Inflammatory macrophage treated with lipopolysaccharide for 1 hour (primary cell): ENCODE measurements at regions not wholly inside any gene's neighbourhood (a gene's known extent, or its start where the extent isn't known, plus 50 kb on each side); places are given as distances from the start of the nearest gene placed in this dataset.
"Not testable (repeated sequence)": the region's sequence is repeated elsewhere in the genome, so short reads cannot be mapped to it uniquely, and the experiment has no call there.

Experiments used
- DNase-seq, 2 donors: peaks; one replicate each; pipeline ENCODE4 v3.0.0-alpha.2; 2020 to 2022

GRCh38 chr3:118504906-118505305, 529.7 kb downstream of the IGSF11 start:
- DNase-seq = no peak

GRCh38 chr3:118505784-118506183, 528.9 kb downstream of the IGSF11 start:
- DNase-seq = no peak

DNA sequence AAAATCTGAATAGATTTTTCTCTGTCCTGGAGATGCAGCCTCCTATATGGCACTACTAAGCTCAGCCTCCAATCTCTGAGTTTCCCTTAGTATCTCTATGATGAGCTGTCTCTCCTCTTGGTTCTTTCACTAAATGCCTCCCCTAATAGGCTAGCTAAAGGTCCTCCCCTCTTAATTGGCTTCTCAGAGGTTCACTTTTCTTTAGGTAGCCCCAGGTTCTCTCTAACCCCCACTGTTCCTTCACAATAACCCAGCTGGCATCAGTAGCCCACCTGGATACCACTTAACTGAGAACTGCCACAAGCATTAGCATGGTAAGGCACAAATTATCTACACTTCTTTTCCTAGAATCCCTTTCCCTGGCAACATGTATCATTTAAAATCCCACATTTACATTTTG, 523.2 kb downstream of the IGSF11 start:
- DNase-seq = no peak

GRCh38 chr3:118512301-118512700, 522.3 kb downstream of the IGSF11 start:
- no peak for DNase-seq

GRCh38 chr3:118525077-118525476, 509.6 kb downstream of the IGSF11 start:
- DNase-seq = no peak

GRCh38 chr3:118526758-118527513, 507.7 kb downstream of the IGSF11 start:
- no peak for DNase-seq

DNA sequence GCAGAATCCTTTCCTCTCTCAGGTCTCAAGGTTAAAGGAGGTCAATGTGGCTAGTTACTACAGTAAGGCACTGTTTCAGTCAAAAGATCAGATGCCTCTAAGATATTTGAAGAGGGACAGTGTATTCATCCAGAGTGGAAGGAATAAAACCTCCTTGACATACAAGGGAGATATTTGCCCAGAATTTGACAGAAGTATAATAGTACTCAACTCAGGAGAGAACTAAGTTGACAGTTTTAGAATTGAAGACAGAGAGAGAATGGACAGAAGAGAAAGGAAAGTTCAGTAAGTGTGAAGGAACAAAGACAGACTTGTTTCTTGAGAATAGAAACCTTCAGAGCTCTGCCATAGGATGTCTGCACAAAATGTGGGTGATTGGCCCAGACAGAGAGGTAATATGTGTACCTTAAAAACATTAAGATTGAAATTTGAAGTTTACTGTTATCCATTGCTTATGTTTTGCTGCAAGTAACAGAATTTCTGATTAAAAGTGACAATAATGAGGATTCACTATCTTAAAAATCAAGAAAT, 507.1 kb downstream of the IGSF11 start:
- DNase-seq = no peak

DNA sequence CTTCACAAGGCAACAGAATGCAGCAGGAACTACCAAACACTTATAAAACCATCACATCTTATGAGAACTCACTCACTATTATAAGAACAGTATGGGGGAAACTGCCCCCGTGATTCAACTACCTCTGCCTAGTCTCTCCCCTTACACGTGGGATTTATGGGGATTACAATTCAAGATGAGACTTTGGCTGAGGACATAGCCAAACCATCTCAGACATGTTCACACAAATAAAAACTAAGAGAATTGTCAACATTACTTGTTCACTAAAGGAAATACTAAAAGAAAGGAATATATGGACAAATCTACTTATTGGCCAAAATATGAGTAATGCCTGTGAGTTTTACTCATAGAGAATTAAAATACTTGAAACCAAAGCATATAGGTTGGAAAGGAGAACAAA, 505.1 kb downstream of the IGSF11 start:
- no peak for DNase-seq

DNA sequence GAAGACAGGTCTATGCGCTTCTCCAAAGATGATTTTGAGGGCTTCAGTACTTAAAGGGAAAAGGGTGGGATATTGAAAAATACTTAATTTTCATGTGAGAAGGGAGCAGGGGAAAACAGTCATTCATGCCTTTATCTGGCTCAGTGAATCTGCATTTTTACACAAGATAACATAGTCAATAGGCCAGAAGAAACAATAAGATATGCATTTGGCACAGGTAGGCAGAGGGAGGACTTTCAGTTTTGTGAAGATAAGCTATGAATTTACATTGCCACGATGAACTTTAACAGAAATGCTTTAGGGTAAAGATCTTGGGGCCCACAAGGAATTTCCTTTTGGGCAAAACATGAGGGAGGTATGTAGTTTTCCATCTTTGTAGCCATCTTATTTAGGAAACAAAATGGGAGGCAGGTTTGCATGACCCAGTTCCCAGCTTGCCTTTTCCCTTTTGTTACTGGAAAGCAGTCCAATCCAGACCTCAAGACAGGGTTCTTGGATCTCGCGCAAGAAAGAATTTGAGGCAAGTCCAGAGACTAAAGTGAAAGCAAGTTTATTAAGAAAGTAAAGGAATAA, 504.2 kb downstream of the IGSF11 start:
- DNase-seq = no peak

DNA sequence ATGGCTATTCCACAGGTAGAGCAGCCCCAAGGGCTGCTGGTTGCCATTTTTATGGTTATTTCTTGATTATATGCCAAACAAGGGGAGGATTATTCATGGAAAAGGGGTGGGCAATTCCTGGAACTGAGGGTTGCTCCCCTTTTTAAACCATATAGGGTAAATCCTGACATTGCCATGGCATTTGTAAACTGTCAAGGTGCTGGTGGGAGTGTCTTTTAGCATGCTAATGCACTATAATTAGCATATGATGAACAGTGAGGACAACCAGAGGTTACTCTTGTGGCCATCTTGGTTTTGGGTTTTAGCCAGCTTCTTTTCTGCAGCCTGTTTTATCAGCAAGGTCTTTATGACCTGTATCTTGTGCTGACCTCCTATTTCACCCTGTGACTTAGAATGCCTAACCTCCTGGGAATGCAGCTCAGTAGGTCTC, 503.7 kb downstream of the IGSF11 start:
- not testable (repeated sequence) for DNase-seq

GRCh38 chr3:118531816-118532215, 502.8 kb downstream of the IGSF11 start:
- DNase-seq = no peak

DNA sequence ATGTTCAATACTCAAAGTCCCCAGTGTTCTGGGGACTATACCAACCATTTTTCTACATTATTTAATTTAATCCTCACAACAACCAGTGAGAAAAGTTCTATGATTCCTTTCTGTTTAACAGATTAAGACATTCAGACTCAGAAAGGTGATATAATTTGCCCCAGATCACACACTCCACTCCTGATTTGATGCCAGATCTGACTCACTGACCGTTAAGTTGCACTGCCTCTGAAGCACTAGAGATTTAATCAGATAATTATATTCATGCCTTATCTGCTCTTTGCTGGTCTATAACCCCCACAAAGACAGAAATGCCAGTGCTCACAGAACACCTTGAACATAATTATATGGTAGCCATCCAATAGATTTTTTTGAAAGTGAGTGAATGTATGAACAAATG, 501.0 kb downstream of the IGSF11 start:
- DNase-seq = no peak

DNA sequence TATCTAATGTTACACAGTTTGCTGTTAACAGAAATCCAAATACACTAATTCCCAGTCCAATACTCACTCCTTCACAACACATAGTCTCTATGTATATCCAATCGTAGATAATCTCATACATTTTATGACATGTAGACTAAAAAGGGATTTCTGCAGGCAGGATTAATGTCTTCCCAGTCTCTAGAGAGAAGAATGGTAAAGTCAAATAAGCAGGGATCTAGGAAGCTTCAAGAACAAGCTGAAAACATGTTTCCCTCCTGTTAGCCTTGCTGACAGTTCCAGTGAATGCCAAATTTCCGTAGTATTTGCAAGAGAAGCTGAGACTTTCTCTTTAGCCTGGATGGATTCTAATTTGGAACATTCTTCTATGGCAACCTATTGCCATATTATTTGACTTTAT, 500.1 kb downstream of the IGSF11 start:
- DNase-seq = no peak

DNA sequence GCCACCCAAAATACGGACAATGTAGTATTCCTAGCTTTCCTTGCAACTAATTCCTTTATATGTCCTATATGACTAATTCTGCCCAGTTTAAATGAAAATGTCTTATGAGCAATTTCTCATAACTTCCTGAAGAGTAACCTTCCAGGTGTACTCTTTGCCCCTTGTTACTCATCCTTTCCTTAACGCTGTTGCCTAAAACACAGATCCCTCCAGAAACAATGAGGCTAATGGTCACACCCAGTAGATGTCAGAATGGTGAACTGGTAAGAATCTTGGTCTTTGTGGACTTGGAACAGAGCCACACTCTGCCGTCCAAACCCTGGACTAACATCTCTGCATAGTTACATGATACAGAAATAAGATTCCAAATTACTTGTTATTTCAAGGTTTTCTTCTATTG, 497.9 kb downstream of the IGSF11 start:
- no peak for DNase-seq

GRCh38 chr3:118537454-118537853, 497.2 kb downstream of the IGSF11 start:
- DNase-seq = no peak

- DNase-seq = no peak
Measured at GRCh38 chr3:118538187-118538586, 496.5 kb downstream of the IGSF11 start.

GRCh38 chr3:118539820-118540447, 494.7 kb downstream of the IGSF11 start:
- DNase-seq = not testable (repeated sequence)

- DNase-seq = not testable (repeated sequence)
Measured at GRCh38 chr3:118540448-118540821, 494.2 kb downstream of the IGSF11 start.

GRCh38 chr3:118540826-118541225, 493.8 kb downstream of the IGSF11 start:
- DNase-seq = no peak

- no peak for DNase-seq
Measured at GRCh38 chr3:118541796-118542195, 492.9 kb downstream of the IGSF11 start.

DNA sequence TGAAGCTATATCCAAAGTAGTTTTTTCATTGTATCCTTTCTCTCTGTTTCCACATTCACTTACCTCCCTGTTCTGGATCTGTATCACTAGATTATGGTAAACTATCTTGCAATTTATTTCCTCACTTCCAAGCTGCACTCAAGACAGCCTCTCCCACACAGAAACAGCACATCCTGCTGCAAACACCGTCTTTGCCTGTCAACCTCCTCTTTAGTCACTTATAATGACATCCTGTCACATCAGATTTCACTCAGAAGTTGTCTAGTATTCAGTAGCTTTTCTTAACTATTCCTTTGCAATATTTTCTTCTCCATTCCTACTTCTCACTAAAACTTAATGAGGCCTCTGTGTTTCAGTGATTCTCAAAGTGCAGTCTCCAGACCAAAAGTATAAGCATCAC, 490.8 kb downstream of the IGSF11 start:
- no peak for DNase-seq

GRCh38 chr3:118544458-118544857, 490.2 kb downstream of the IGSF11 start:
- no peak for DNase-seq

GRCh38 chr3:118548434-118548833, 486.2 kb downstream of the IGSF11 start:
- no peak for DNase-seq

GRCh38 chr3:118550122-118550521, 484.5 kb downstream of the IGSF11 start:
- DNase-seq = no peak
